ENCODE measurements at regions not wholly inside any gene's neighbourhood (a gene's known extent, or its start where the extent isn't known, plus 50 kb on each side); places are given as distances from the start of the nearest gene placed in this dataset.

GRCh38 chrX:122154019-122154418 is 1030.1 kb upstream of the GRIA3 start:
- H3K9me3 ChIP-seq: no peaks in the 10 kb centered on the region
- H3K4me3 ChIP-seq: no peak overlapping the region
- 20% methylated on average over 1 of the region's 1 CpG for WGBS (ENCODE audit: insufficient coverage, low coverage, low lambda C conversion rate, missing lambda C conversion rate)
- H3K27ac ChIP-seq: no peak overlapping the region
- DNase-seq: no peak
- TF ChIP-seq POLR2A (IDR thresholded peaks at IDR 0.05): no peak
- no peak for TF ChIP-seq CTCF (IDR thresholded peaks at IDR 0.05)
- H3K4me1 ChIP-seq: no peaks in the 10 kb centered on the region
- intact Hi-C loops (cut with DNase I): no loop called here
- no peaks in the 10 kb centered on the region for H3K36me3 ChIP-seq
- H3K27me3 ChIP-seq: no peaks in the 10 kb centered on the region
- no peak for ATAC-seq

GRCh38 chrX:122168241-122168640 is 1015.8 kb upstream of the GRIA3 start:
- Histone ChIP-seq H3K4me1 (no peaks in the 10 kb centered on the region), H3K27ac (no peak overlapping the region), H3K27me3 (peaks cover 0 to 5% of the 10 kb centered on the region in 2 donors), H3K36me3 (no peaks in the 10 kb centered on the region), H3K9me3 (no peaks in the 10 kb centered on the region), H3K4me3 (no peak overlapping the region)
- DNase-seq: no peak
- intact Hi-C loops (cut with DNase I): no loop called here
- no peak for ATAC-seq
- no peak for TF ChIP-seq POLR2A (IDR thresholded peaks at IDR 0.05)
- no peak for TF ChIP-seq CTCF (IDR thresholded peaks at IDR 0.05)
- 11% methylated on average over 2 of the region's 2 CpGs for WGBS (ENCODE audit: insufficient coverage, low coverage, low lambda C conversion rate, missing lambda C conversion rate)

GRCh38 chrX:122184791-122185190 is 999.3 kb upstream of the GRIA3 start:
- no peak overlapping the region for H3K4me3 ChIP-seq
- no peak for ATAC-seq
- TF ChIP-seq CTCF (IDR thresholded peaks at IDR 0.05) (no peak), POLR2A (IDR thresholded peaks at IDR 0.05) (no peak)
- intact Hi-C loops (cut with DNase I): no loop called here
- 40% methylated on average over 1 of the region's 1 CpG for WGBS (ENCODE audit: insufficient coverage, low coverage, low lambda C conversion rate, missing lambda C conversion rate)
- no peaks in the 10 kb centered on the region for H3K36me3 ChIP-seq
- no peaks in the 10 kb centered on the region for H3K27me3 ChIP-seq
- H3K27ac ChIP-seq: no peak overlapping the region
- H3K9me3 ChIP-seq: no peaks in the 10 kb centered on the region
- DNase-seq: no peak
- H3K4me1 ChIP-seq: no peaks in the 10 kb centered on the region

GRCh38 chrX:122187069-122187713 is 996.9 kb upstream of the GRIA3 start:
- Histone ChIP-seq H3K36me3 (no peaks in the 10 kb centered on the region), H3K4me3 (no peak overlapping the region), H3K27me3 (no peaks in the 10 kb centered on the region), H3K4me1 (no peaks in the 10 kb centered on the region), H3K27ac (no peak overlapping the region), H3K9me3 (no peaks in the 10 kb centered on the region)
- no peak for DNase-seq
- 16% methylated on average over 2 of the region's 2 CpGs for WGBS (ENCODE audit: insufficient coverage, low coverage, low lambda C conversion rate, missing lambda C conversion rate)
- no peak for TF ChIP-seq POLR2A (IDR thresholded peaks at IDR 0.05)
- no peak for TF ChIP-seq CTCF (IDR thresholded peaks at IDR 0.05)
- ATAC-seq: no peak
- intact Hi-C loops (cut with DNase I): no loop called here

GRCh38 chrX:122188751-122189150 is 995.3 kb upstream of the GRIA3 start:
- TF ChIP-seq CTCF (IDR thresholded peaks at IDR 0.05): no peak
- TF ChIP-seq POLR2A (IDR thresholded peaks at IDR 0.05): no peak
- H3K27me3 ChIP-seq: no peaks in the 10 kb centered on the region
- DNase-seq (no peak), ATAC-seq (no peak)
- no peak overlapping the region for H3K4me3 ChIP-seq
- H3K9me3 ChIP-seq: no peaks in the 10 kb centered on the region
- no peaks in the 10 kb centered on the region for H3K4me1 ChIP-seq
- intact Hi-C loops (cut with DNase I): no loop called here
- H3K36me3 ChIP-seq: no peaks in the 10 kb centered on the region
- 48% methylated on average over 2 of the region's 2 CpGs for WGBS (ENCODE audit: insufficient coverage, low coverage, low lambda C conversion rate, missing lambda C conversion rate)
- H3K27ac ChIP-seq: no peak overlapping the region
